Stimulated activated naive CD4-positive, alpha-beta T cell (primary cell): ENCODE measurements at regions not wholly inside any gene's neighbourhood (a gene's known extent, or its start where the extent isn't known, plus 50 kb on each side); places are given as distances from the start of the nearest gene placed in this dataset.

Source experiments
- DNase-seq, 6 experiments: peaks; one replicate each; lab custom pipeline; 2025; lab: John Stamatoyannopoulos, UW

- no peak for DNase-seq
Measured at GRCh38 chr22:22076361-22076760, 93.8 kb upstream of the TOP3B start.

GRCh38 chr22:22075382-22076163 lies 93.0 kb upstream of the TOP3B start:
- no peak for DNase-seq

DNA sequence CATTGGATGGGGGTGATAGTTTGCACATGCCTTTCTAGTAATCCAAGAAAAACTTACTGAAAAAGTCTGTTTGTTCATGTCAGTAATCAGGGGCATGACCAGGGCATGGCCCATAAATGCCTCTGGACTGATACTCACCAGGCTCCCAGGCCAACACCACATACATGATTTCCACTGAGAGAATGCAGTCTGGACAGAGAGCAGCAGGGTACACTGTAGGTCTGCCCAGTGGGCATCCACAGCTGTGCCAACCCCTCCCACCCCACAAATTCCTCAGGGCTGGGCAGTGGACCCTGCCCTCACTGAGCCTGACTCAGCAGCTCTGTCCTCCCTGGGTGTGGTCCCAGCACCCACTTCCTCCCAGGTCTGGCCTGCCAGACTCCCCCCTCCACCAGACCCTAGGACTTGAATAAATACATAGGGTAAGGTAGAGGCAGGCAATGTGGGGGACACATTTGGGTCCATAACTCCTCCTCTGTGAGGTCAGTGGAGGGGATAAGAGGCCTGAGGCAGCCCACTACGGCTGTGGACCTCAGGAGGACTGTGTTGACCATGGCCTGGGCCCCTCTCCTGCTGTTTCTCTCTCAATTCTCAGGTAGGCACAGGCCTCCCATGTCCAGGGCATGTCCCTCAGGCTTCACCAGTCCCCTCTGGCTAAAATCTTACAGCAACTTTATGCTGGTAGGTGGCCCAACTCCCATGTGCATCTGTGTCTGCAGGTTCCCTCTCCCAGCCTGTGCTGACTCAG lies 92.2 kb upstream of the TOP3B start:
- no peak for DNase-seq

DNA sequence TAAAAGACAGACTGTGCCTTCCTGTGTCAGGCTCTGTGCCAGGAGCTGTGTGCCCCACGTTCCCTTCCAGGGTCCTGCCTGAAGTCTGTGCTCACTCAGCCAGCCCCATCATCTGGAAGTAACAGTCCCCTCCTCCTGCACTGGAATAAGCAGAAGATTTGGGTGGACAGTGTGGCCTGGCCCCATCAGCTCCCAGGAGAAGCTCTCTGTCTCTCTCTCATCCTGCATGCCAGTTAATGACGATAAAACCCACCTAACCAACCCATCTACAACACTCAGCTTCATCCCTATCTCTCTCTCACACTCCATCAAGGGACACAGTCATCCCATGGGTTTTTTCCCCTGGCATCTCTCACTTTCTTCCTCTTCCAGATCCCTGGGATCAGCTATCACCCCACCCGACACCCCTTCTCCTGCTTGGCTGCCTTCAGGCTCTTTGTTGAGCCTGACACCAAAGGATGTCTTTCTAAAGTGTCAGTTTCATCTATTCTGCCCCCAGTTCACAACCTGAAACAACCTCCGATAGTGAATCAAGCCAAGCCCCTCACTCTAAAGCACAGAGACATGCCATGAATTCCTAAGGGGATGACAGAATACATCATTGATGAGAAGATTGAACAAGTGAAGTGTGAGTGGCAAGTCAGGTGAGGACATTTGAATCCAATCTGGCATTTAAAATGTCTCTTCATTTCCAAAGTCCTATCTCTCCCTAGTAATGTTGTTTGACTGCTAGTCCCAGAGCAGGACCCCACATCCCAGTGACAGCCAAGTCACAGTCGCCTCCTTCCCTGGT lies 91.4 kb upstream of the TOP3B start:
- no peak for DNase-seq

GRCh38 chr22:22072169-22072836 lies 89.7 kb upstream of the TOP3B start:
- DNase-seq = no peak

GRCh38 chr22:22071455-22071854 lies 88.9 kb upstream of the TOP3B start:
- no peak for DNase-seq

- DNase-seq = no peak
Measured at GRCh38 chr22:22070371-22070824, 87.8 kb upstream of the TOP3B start.

DNA sequence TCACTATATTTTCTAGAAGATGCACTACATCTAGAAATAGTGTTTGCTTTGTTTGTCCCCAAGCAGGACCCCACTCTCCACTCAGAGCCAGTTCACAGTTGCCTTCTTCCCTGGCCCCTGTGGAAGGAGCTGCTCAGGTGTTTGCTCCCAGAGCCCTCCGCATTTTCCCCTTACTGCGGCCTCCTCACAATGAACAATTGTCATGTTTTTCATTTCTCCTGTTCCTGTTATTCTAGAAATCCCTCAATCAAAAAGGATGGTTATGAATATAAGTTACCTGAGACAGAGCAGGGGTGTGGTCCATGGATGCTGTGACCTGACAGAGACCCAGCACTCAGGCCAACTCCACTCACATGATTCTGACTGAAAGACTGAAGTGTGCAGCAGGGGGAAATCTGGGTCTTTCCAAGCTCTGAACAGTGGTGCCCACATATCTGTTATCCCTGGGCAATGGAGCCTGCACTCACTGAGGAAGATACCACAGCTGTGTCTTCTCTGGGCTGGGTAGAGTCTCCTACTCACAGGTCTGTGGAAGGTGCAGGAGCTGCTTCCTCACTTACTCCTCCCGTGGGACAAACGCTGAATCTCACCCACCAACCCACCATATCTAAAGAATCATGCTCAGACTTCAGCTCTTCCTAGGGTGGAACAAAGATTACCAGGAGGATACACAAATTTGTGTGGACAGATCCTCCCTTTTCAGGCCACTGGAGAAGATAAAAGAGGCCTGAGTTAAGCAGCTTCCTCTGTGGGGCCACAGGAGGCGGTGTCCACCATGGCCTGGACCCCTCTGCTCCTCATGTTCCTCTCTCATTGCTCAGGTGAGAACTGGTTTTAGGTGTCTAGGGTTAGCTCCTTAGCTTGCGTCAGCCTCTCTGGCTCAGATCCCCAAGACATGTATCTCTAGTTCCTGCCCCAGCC lies 87.1 kb upstream of the TOP3B start:
- no peak for DNase-seq

- DNase-seq = no peak
Measured at GRCh38 chr22:22068657-22069056, 86.1 kb upstream of the TOP3B start.

- no peak for DNase-seq
Measured at GRCh38 chr22:22068025-22068424, 85.4 kb upstream of the TOP3B start.

DNA sequence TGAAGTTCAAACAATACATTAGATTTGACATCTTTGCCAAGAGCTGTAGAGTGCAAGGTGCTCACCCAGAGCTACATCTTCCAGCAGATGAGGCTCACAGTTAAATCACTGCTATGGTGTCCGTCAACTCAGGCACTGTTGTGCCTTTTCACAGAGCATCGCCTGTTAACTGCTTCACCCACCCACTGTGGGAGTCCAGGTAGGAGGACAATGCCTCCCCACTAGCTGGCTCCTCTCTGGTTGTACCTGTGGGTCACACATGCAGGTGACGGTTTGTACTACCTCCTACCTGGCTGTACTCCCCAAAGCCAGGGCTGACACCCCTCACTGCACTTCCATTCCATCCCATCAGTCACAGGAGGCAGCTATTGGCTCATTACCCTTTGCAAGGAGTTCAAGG lies 84.6 kb upstream of the TOP3B start:
- DNase-seq = no peak

DNA sequence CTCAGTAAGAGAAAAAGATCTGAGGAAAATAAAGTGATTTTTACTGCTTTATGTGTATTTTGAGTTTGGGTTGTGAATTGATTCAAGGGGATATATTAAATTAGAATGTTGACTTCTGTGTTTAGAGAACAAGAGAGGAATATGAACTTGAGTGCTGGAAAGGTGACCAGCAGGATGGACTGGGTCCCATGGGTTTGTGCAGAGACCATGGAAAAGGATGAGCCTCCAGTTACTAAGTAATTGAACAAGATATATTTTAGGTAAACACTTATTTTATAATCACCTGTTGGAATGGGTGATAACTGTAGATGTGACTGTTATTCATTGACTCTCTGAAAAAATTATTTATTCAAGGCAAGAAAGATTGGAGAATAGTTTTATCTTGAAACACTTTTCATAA lies 82.0 kb upstream of the TOP3B start:
- no peak for DNase-seq

GRCh38 chr22:22062306-22062793 lies 79.8 kb upstream of the TOP3B start:
- no peak for DNase-seq

- DNase-seq = no peak
Measured at GRCh38 chr22:22061085-22062077, 78.8 kb upstream of the TOP3B start.

DNA sequence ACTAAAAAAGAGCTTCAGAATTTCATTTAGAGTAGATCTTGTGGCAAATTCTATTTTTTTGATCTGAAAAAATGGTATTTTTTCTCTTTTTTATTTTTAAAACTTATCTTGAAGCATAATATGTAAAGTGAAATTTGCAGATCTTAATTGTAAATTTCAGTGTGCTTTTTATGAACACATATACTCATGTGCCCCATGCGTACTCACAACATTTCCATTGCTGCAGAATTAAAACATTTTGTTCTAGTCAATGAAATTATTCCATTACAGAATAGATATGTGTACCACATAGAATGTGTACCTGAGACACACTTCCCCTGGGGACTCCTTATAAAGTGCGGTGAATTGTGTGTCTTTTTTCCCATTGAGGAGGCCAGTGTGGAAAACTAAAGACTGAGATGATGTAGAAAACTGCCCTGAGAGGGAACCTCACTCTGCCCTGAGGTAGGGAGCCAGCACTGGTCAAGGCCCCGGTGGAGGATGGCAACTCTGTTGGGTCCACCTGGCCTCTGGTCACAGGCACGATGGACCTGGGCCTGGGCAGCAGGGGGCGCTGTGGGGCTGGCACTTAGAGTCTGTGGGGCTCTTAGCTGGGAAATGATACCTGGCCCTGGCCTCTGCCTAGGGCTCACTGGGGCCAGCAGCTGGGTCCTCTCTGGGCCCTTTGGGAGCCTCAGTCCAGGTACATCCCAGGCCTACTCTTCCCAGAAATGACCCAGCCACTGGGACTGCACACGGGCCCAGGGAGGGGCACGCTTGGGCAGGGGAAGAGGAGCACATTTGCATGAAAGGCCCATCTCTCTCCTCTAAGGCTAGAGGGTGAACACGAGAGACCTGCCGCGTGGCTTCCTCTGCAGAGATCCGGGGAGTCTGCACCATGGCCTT lies 77.9 kb upstream of the TOP3B start:
- peak in 1 of 6 experiments; percentile 1 for DNase-seq

GRCh38 chr22:22059291-22060002 lies 76.9 kb upstream of the TOP3B start:
- no peak for DNase-seq

DNA sequence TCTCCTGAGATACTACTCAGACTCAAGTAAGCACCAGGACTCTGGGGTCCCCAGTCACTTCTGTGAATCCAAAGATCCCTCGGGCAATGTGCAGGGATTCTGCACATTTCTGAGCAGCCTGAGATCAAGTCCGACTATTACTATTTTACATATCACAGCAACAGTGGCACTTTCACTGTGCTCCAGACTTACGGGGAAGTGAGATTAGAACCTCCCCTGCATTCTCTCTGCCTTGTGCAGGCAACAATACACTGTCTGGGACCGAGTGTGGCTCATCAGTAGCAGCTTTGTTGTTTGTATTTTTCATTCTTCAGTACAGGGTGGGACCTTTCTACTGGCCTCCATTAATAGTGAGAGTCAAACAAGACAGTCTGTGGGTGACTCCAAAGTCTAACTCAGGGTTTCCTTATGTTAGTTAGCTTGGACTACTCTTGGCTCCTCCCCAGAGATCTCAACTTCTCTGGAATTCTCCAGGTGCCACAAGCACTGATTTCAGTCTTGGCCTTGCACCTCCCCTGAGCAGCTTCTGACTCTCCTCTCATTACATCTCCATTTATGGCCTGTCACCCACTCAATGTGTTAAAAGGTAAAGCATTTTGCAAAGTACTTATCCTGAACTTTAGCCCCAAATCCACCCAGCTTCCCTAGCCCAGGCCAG lies 76.2 kb upstream of the TOP3B start:
- DNase-seq = no peak
